ENCODE measurements at regions not wholly inside any gene's neighbourhood (a gene's known extent, or its start where the extent isn't known, plus 50 kb on each side); places are given as distances from the start of the nearest gene placed in this dataset.
A peak's percentile ranks its signal among the peaks of the same experiment; 100 is the strongest.

DNA sequence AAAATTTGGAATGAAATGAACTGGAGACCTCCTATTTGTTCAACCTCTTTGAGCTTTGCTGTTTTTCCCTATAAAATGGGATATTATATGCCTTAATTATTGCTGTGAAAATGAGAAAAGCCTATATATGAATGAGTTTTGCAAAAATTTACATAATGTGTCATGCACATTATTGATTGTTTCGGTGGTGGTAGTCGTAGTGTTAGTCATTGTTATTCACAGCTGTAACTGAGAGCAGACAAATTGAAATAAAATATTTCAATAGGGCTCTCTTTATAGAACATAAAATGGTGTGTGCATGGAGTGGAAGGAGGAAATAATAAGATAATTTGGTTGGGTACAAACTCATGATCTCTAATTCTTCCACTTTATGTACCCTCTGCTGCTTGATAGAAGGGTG, 153.7 kb upstream of the GADL1 start:
- no peak for DNase-seq (ENCODE audit: low read depth in 2 of 2)

DNA sequence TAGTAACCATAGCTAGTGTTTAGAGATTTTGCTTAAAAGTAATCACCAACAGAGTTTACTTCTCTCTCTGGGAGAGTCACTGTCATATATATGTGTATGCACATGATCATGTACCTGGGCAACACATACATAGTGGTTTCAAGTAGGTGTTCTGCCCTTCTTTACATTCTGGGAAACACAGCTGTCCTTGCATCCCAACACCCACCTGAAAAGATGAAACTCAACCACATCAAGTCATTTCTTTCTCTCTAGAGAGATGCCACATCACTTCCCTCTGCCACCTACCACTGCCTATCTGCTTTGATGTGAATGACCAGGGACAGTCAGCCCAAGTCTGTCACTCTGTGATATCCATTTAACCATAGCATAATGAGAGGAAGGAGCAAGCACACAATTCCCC, 155.8 kb upstream of the GADL1 start:
- no peak for DNase-seq (ENCODE audit: low read depth in 2 of 2)

DNA sequence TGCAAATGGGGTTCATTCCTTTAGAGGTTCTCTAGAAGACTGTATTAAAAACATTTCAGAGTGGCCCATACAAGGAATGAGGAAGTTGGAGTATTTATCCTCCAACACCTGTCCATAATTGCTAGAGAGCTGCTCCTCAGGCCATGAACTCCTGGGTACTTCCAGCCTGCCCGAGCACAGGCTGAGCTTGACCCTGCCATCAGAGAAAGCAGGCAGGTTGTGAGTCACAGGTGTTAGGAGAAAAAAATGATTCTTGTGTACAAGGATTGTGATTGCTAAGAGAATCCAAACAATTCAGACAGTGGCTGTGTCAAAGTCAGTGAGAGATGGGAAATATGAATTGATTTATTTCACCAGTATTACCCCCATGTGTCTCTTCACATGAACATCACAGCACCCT, 156.8 kb upstream of the GADL1 start:
- no peak for DNase-seq (ENCODE audit: low read depth in 2 of 2)

DNA sequence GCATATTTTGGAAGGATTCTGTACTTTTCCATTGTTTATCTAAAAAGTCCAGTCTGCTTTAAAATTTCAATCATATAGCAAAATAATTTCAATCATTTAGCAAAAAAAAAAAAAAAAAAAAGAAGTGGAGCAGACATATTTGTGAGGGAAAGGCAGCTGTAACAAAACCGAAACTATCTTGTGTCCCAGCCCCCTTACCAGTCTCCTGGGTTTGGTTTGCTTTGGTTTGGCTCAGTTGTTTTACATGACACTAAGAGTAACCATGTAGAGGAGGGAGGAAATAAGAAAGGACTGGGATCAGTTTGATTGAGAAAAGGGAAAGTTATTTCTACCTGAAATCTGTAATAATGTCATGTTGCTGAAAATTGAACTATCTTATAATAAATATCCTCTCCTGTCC, 158.8 kb upstream of the GADL1 start:
- no peak for DNase-seq (ENCODE audit: low read depth in 2 of 2)

DNA sequence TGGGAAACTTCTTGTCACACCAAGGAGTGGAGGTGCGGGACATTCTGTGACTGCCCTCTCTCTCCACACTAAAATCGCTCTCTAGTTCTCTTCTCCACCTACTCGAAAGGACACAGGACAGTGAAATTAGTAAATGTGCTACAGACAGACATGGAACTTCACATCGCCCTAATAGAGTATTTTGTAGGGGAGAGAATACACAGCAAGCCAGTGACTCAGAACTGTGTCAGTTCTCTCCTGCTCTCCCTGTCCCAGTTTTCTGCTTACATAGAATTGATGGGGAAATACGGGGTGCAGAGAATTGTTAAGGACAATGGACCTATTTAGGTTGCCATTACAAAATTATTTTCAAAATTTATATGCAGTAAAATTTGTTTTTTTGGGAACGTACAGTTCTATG, 159.6 kb upstream of the GADL1 start:
- DNase-seq (ENCODE audit: low read depth in 2 of 2): no peak

DNA sequence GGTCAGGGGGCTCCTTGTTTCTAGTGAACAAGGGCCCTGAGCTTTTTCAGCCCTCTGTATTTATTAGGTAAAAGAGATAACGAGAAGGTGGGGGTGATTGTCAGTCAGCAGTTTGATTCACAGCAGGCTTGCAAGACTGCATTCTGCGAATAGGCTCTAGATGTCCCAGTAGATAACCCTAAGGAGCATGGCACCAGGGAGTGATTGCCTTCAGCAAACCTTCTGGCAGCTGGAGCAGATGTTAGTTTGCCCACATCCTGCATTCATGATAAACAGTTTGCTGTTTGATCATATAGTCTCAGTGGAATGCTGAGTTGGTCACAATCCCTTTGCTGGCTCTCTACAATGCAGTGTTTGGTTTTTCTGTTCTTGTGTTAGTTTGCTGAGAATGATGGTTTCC, 161.3 kb upstream of the GADL1 start:
- DNase-seq (ENCODE audit: low read depth in 2 of 2): no peak

DNA sequence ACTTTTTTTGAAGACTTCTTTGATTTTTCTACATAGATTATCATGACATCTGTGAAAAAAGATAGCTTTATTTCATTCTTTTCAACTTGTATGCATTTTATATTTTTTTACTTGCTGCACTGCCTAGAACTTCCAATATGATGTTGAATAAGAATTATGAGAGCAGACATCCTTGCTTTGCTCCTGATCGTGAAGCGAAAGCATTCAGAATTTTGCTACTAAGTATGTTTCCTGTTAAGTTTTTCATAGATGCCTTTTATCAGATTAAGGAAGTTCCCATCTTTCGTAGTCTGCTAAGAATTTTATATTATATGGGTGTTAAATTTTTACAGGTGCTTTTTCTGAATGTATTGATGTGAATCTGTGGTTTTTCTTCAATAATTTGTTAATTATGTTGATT, 163.4 kb upstream of the GADL1 start:
- no peak for DNase-seq (ENCODE audit: low read depth in 2 of 2)

DNA sequence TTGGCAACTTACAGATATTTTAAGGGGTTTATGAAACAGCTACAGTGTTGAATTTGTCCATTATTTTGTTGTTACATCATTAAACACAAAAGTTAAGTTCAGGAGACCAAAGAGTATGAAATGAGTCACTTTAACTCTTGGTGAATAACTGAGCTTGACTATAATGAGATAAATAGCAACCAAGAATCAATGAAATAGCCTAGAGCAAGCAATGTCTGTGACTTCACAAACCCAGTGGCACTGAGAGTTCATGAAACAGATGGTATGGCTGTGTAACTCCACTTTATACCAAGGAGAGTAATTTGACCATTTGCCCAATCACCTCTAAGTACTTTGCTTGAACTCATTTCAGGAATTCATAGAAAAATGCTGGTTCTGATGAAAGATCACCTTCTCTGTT, 169.6 kb upstream of the GADL1 start:
- no peak for DNase-seq (ENCODE audit: low read depth in 2 of 2)

DNA sequence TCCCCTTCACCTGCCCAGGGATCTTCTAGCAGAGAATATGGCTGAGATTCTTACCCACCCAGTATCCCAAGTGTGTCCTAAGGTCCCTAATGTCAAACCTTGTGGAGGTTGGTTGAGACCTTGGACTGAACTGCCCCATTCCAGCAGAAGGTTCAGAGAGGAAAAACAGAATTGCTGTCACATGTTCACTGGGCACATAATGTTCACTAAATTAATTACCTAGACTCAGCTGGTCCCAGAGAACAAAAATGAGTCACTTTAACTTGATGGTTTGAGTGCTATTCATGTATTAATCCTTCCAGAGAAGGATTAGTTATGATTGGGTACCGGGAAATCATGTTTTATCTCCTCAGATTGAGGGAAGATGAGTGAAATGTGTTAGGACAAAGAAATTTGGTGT, 171.3 kb upstream of the GADL1 start:
- no peak for DNase-seq (ENCODE audit: low read depth in 2 of 2)

DNA sequence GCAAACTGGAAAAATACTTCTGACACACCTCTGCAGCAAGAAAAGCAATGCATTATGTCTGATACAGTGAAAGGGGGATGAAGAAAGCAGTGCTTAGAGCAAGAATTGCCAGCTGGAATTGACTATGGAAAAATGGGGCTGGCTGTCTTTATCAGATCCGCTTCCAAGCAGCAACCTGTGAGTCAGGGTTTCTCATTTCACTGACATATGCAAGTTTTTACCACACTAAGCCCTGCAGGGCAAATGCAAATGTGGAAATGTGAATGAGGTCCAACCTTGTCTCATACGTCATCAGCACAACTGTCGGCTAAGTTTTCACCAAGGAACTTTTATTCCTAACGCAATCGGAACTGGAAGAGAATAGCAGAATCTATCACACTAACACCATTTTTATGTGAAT, 172.5 kb upstream of the GADL1 start:
- DNase-seq (ENCODE audit: low read depth in 2 of 2): peak; percentile 55 to 78

DNA sequence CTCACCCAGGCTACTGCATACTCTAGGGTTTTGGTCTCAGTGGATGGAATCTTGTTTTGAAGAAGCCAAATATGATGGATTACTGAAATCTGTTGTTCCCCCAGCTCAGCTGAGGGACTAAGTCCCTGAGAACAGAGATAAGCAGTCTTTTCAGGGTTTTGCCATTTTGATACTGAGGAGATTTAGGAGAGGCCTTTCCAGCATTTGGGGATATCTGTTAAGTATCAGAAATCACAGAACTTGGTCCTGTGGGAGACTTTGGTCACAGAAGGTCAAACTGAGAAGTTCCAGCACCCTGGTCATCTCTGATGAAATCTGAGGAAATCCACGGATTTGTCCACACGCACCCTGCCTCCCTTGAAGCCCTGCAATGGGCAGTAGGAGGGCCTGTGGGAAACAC, 181.0 kb upstream of the GADL1 start:
- no peak for DNase-seq (ENCODE audit: low read depth in 2 of 2)

DNA sequence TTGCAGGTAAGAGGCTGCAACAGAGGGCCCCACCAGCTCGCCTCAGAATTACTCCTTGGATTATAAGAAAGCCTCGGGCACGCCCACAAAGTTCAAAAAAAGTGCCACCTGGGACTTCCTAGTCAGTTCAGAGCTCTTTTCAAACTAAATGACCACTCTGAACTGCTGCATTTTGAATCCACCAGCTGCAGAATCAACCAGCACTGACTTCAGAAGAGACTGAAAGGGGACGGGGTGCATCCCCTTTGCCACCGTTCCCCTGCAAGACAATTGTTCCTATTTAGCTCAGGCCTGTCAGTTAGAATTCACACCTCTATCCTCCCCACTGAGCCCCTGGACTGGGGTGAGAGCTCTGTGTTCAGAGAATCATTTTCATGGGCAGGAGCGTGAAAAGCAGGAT, 181.4 kb upstream of the GADL1 start:
- DNase-seq (ENCODE audit: low read depth in 2 of 2): no peak

DNA sequence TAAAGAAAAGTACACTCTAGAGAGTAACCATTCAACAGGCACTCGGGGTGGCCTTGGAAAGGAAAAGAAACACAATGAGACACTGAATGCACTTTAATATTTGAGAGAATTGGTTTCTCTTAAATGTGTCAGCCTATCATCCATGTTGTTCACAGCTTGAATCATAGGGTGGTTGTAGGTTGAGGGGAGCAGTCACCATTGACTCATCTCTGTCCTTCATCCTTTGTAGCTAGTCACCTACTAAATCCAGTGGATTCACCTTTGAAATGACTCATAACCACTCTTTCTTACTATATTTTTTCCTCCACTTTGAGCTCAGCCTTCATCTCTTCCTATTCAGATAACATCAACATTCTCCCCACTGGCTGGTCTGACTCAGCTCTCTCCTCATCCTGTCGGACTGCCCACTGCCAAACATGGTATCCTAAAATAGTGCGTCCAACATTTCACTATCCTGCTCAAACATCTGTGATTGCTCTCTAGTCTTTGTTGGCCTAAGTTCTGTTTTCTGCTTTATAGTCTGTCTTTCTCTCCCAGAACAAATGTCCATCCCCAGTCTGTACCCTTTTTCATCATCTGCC, 182.7 kb upstream of the GADL1 start:
- DNase-seq (ENCODE audit: low read depth in 2 of 2): peak; percentile 72 to 92

DNA sequence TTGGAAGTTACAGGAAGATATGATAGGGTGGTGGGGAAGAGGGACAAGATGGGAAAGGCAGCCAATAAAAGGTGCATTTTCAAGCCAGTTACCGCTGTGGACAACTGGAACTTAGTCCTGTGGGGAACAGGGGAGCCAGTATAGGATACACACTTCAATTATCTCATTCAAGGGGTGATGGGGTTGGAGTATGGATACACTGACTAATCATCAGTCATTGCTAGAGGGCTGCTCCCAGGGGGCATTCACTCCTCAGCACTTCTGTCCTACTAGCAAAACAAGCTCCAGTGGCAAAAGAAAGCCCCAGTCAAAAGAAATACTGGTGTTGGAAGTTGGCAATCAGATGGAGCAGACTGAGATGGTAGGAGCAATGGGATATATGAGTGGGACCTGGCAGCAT, 183.4 kb upstream of the GADL1 start:
- peak in 1 of 2 donors; percentile 47 for DNase-seq (ENCODE audit: low read depth in 2 of 2)

DNA sequence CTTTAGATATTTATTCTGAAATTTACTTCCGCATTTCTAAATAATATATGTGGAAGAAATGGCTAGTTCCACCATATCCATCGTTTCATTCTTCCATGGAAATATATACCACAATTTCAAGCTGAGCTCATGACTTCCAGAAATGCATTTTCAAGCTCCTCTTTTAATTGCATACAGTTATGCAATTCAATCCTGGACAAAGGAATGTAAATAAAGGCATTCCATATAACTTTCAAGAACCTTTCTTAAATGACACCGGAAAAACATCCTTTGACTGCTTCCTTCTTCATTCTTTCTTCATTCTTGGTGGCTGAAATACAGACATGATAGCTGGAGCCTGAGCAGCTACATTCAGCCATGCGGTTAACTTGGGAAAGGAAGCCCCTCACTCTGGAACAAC, 185.2 kb upstream of the GADL1 start:
- DNase-seq (ENCODE audit: low read depth in 2 of 2): no peak

DNA sequence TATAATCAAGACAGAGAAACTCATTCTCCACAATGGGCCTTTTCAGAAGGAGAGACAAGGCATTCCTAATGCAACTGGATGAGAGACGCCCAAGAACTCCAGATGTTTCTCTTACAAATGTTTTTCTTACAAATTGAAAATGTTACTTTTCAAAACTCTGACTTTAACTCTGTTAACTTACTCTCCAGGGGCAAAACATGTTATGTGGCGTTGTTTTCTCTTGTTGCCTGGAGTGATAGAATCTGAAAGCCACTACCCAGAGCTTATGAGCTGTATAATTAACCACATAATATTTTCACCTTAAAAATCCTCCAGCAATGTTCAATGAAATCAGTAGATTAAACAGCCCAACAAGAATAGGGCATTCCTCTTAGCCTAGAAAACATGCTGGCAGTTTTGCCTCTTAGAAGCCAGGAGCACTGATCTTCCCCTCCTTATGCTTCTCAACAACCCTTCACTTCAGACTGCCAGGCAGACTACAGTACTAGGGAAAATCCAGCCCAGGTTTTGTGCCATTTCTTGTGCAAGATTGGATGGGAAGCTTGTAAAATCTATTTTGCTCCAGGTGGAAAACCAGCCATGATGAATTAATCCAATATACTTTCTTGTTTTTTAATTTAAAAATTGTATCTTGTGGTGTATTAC, 186.7 kb upstream of the GADL1 start:
- DNase-seq (ENCODE audit: low read depth in 2 of 2): no peak

DNA sequence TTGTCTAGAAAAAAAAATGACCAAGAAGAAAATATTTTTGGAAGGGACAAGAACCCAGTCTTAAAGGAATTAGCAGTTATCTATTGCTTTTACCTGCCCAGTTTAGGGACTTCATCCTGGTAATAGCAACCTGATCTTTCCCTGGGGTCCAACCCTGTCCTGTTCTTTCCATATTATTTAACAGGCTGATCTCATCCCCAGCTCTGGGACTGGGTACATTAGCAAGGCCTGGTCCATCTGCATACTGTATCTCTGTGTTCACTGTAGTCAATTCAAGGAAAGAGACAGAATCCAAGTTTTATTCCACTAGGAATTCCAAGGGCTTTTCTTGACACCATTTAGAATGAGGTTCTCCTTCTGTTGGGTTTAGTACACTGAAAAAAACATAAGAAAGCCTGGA, 191.7 kb upstream of the GADL1 start:
- DNase-seq (ENCODE audit: low read depth in 2 of 2): no peak

DNA sequence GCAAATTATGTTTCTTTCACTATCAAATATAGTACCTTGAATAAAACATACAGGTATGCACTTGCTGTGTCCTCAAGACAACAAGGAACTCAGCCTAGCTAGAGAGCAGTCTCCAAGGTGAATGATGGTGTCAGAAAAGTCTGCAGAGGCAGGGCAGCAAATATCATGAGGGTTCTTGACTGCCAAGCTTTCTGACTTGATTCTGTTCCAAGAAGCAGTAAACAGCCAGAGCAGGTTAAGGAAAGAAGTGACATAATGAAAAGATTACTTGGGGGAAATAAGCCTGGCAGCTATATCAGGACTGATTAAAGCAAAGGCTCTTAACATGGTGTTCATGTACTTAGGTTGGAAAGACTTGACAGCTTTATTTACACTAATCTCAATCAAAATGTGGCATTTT, 192.2 kb upstream of the GADL1 start:
- peak in 1 of 2 donors; percentile 37 for DNase-seq (ENCODE audit: low read depth in 2 of 2)

DNA sequence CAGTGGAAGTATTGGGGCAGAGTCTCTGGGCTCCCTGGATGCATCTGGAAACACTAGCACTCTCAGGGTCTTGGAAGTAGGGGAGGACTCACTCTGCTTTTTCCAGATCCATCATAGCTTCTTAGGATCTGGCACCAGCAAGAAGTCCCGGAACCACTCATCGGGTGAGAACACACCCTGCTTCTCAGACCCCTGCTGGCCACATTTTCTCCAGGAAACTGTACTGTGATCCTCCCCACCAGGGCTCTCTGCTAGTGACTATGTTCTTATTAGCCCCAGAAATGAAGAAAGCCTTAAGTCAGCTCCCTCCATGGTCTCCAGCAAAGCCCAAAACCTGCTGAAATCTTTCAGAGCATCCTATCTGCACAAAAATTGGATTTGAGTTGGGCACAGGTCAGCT, 197.3 kb upstream of the GADL1 start:
- no peak for DNase-seq (ENCODE audit: low read depth in 2 of 2)

DNA sequence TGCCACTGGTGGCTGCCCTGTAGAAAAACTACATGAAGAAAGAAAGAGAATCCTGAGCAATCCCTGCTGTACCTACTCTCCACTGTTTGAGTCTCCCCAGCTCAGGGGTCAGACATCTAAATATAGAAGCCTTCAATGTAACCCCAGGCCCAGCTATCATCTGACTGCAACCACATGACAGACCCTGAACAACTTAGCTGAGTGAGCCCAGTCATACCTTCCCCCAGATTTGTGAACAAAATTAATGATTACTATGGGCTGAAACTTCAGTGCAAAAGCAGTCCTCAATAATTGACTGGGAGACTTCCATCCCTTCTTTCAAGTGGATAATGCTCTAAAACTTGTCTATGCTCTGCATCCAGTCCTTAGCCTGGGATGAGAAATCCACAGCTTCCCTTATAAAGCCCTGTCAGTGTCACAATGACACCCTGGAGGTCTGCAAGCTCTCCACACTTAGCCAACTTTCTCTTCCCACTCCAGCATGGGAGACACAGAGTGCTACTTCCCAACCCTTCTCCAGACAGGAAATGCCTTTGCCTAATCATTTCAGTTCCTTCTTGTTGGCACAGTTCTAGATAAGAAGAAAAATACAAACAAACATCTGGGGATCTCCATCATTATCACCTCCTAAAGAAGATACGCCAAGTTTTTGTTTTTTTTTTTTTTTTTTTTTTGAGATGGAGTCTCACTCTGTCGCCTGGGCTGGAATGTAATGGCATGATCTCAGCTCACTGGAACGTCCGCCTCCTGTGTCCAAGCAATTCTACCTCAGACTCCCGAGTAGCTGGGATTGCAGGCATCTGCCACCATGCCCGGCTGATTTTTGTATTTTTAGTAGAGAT, 198.5 kb upstream of the GADL1 start:
- peak; percentile 48 to 78 for DNase-seq (ENCODE audit: low read depth in 2 of 2)

DNA sequence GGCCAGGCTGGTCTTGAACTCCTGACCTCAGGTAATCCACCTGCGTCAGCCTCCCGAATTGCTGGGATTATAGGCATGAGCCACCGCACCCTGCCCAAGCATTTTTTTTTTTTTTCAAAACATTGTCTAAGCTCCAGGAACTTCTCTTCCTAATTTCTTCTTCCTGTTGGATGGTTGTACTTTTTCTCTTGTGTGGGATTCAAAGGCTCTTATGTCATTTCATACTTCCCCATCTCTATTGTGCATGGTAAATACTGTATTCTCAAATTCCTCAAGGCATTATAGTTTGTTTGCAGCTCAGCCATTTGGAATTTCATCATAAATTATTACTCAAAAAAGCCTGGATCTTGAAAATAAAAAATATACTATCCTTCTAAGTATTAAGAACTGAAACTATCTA, 199.1 kb upstream of the GADL1 start:
- DNase-seq (ENCODE audit: low read depth in 2 of 2): peak; percentile 4 to 51

DNA sequence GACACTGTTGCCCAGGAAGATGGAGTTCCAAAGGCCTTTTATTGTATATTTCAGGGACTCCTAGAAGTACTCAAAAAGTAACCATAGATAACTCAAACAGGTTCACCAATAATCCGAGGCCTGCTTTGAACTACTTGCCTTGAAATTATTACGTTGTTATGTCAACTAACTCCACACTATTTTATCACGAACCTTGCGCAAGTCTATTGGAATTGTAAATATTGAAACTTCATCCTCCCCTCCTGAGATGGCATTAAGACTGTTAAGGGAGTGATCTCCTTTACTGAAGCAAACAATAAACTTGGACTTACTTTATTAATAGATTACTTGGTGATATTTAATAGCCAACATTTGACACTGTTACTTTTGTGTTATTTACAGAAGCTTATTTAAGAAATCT, 199.6 kb upstream of the GADL1 start:
- DNase-seq (ENCODE audit: low read depth in 2 of 2): no peak

DNA sequence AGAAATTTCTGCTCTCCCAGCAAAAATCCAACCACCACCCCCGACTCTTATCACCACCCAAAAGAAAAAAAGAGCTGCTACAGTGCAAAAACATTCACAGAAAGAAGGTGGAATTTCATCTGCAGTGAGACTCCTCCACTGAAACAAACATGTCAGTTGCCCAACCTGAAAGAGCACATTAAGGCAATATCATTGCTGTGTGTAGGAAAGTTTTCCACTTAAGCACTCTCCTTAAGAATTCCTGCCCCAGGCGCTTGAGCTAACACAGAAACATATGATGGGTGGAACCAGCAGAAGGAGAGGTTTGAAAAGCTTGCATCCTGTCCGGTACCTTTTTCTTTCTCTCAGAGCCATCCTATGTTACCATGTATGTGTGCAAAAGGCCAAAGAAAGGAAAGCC, 200.8 kb upstream of the GADL1 start:
- DNase-seq (ENCODE audit: low read depth in 2 of 2): no peak

Data from lung microvascular endothelial cell (primary cell).